ENCODE measurements at regions not wholly inside any gene's neighbourhood (a gene's known extent, or its start where the extent isn't known, plus 50 kb on each side); places are given as distances from the start of the nearest gene placed in this dataset.
A peak's percentile ranks its signal among the peaks of the same experiment; 100 is the strongest.
"Not testable (repeated sequence)": the region's sequence is repeated elsewhere in the genome, so short reads cannot be mapped to it uniquely, and the experiment has no call there.

- no peak for DNase-seq
These were observed 150.2 kb upstream of the TMPRSS15 start for GRCh38 chr21:18553786-18554185.

- not testable (repeated sequence) for DNase-seq
These were observed 164.2 kb upstream of the TMPRSS15 start for GRCh38 chr21:18567770-18568169.

GRCh38 chr21:18588001-18588662 is 184.5 kb upstream of the TMPRSS15 start:
- DNase-seq = no peak

- no peak for DNase-seq
These were observed 197.6 kb upstream of the TMPRSS15 start for GRCh38 chr21:18601146-18601545.

GRCh38 chr21:18602711-18603110 is 199.1 kb upstream of the TMPRSS15 start:
- no peak for DNase-seq

- no peak for DNase-seq
These were observed 199.7 kb upstream of the TMPRSS15 start for GRCh38 chr21:18603261-18603660.

- no peak for DNase-seq
These were observed 200.4 kb upstream of the TMPRSS15 start for GRCh38 chr21:18603980-18604379.

GRCh38 chr21:18608226-18608625 is 204.6 kb upstream of the TMPRSS15 start:
- peak; percentile 16 to 61 for DNase-seq

- DNase-seq = no peak
These were observed 210.7 kb upstream of the TMPRSS15 start for GRCh38 chr21:18614303-18614702.

- DNase-seq = no peak
These were observed 213.7 kb upstream of the TMPRSS15 start for GRCh38 chr21:18617291-18617690.

GRCh38 chr21:18620436-18620835 is 216.9 kb upstream of the TMPRSS15 start:
- DNase-seq = no peak

GRCh38 chr21:18622383-18622782 is 218.8 kb upstream of the TMPRSS15 start:
- DNase-seq = no peak

- DNase-seq = no peak
These were observed 226.9 kb upstream of the TMPRSS15 start for GRCh38 chr21:18630446-18630845.

- DNase-seq = no peak
These were observed 233.3 kb upstream of the TMPRSS15 start for GRCh38 chr21:18636897-18637296.

GRCh38 chr21:18646116-18646515 is 242.5 kb upstream of the TMPRSS15 start:
- DNase-seq = no peak

- DNase-seq = no peak
These were observed 252.3 kb upstream of the TMPRSS15 start for GRCh38 chr21:18655931-18656330.

- no peak for DNase-seq
These were observed 258.3 kb upstream of the TMPRSS15 start for GRCh38 chr21:18661842-18662241.

GRCh38 chr21:18663663-18664062 is 260.1 kb upstream of the TMPRSS15 start:
- no peak for DNase-seq

- no peak for DNase-seq
These were observed 263.1 kb upstream of the TMPRSS15 start for GRCh38 chr21:18666725-18667124.

GRCh38 chr21:18673789-18674188 is 270.2 kb upstream of the TMPRSS15 start:
- no peak for DNase-seq

- no peak for DNase-seq
These were observed 274.0 kb upstream of the TMPRSS15 start for GRCh38 chr21:18677632-18678031.

GRCh38 chr21:18705971-18706370 is 302.4 kb upstream of the TMPRSS15 start:
- DNase-seq = no peak

GRCh38 chr21:18711662-18712061 is 308.1 kb upstream of the TMPRSS15 start:
- DNase-seq = no peak

- no peak for DNase-seq
These were observed 312.0 kb upstream of the TMPRSS15 start for GRCh38 chr21:18715606-18716005.

GRCh38 chr21:18716578-18717138 is 313.1 kb upstream of the TMPRSS15 start:
- DNase-seq = peak in 1 of 2 experiments; percentile 27

All from NCI-H446 (cell line).